Chondrocyte (in vitro differentiated cells): ENCODE measurements at regions not wholly inside any gene's neighbourhood (a gene's known extent, or its start where the extent isn't known, plus 50 kb on each side); places are given as distances from the start of the nearest gene placed in this dataset.

ENCODE experiments used
- DNase-seq: peaks from one replicate; pipeline ENCODE4 v3.0.0; 2021; ENCODE audit warnings: mixed read lengths, low spot score
- H3K27ac Mint-ChIP-seq: one replicate; pipeline ENCODE4 v1.8.0; 2021; ENCODE audit warnings: mild to moderate bottlenecking, moderate library complexity, mixed read lengths; ENCODE audit not compliant: unreplicated experiment
- H3K27me3 Mint-ChIP-seq: 2 replicates; pipeline ENCODE4 v1.8.0; 2021; ENCODE audit warnings: low read depth, mixed read lengths
- H3K36me3 Mint-ChIP-seq: 2 replicates; pipeline ENCODE4 v1.8.0; 2021; ENCODE audit warnings: low read depth, mixed read lengths
- H3K4me1 Mint-ChIP-seq: 2 replicates; pipeline ENCODE4 v1.8.0; 2021; ENCODE audit warnings: low read depth, mild to moderate bottlenecking, mixed read lengths
- H3K4me3 Mint-ChIP-seq: one replicate; pipeline ENCODE4 v1.8.0; 2021; ENCODE audit warnings: mild to moderate bottlenecking, moderate library complexity, mixed read lengths; ENCODE audit not compliant: unreplicated experiment
- H3K9me3 Mint-ChIP-seq: 2 replicates; pipeline ENCODE4 v1.8.0; 2021; ENCODE audit warnings: low read depth, mixed read lengths
- CTCF ChIP-seq: fragments of 200-600 bp; sonication (generic); IDR thresholded peaks from 2 replicates; pipeline ENCODE4 v1.5.0; 2021; ENCODE audit warnings: antibody characterized with exemption, mild to moderate bottlenecking, moderate library complexity

DNA sequence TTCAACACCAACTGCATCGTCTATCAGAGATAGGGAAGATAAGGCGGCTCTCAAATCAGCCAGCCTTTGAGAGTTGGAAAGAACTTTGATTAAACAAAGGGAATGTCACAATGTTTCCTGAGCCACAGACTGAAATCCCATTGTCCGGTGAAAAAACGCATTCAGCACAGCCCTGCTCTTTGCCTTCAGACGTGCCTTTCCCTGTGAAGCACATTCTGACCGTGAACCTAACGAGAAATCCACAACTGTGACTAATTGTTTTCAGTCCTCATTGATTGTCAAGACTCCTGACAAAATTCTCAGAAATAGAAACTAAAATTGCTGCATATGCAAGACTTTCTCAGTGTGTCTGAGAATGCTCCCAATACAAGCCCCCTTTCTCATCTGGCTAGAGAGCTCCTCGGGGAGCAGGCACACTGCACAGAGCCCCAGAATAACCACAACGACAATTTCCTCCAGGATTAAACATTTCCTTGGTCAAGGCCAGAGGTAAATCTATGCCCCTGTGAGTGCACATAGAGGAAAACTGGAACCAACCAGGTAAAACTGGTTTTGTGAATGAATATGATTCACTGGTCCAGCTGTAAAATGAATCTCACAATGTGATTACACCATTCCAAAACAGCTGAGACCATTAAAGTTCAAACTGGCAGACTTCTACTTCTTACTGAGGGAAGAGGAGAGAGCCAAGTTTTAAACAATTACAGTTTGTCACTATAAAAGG lies 561.9 kb upstream of the ID2 start:
- TF ChIP-seq CTCF, result no peak
- H3K27me3 Mint-ChIP-seq, result no peaks in the 10 kb centered on the region
- no peak overlapping the region for H3K4me3 Mint-ChIP-seq
- H3K36me3 Mint-ChIP-seq, result no peaks in the 10 kb centered on the region
- peak overlapping the region; percentile 90 for H3K27ac Mint-ChIP-seq
- peaks cover 39% of the 10 kb centered on the region for H3K4me1 Mint-ChIP-seq
- DNase-seq, result no peak
- H3K9me3 Mint-ChIP-seq, result no peaks in the 10 kb centered on the region

DNA sequence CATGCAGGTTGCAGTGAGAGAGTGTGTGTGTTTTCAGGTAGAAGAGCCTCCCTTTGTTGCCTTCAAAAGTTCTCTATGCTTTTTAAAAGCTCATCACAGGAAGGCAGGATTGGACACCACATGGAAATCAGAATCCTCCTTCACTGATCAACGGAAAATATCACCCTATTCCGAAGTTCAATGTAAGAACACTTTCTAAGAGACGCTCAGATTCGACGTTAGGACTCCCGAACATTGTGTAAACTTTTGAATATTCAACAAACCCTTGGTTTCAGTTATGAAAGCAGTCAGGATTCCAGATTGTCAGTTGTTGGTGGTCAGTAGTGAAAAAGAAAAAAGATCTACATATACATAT lies 561.4 kb upstream of the ID2 start:
- Mint-ChIP-seq H3K36me3 (no peaks in the 10 kb centered on the region), H3K27ac (peak overlapping the region; percentile 90), H3K4me3 (no peak overlapping the region), H3K4me1 (peaks cover 39% of the 10 kb centered on the region), H3K27me3 (no peaks in the 10 kb centered on the region), H3K9me3 (no peaks in the 10 kb centered on the region)
- TF ChIP-seq CTCF, result no peak
- DNase-seq, result no peak

- DNase-seq, result no peak
- no peak for TF ChIP-seq CTCF
- Mint-ChIP-seq H3K4me1 (peaks cover 39% of the 10 kb centered on the region), H3K36me3 (no peaks in the 10 kb centered on the region), H3K9me3 (no peaks in the 10 kb centered on the region), H3K27me3 (no peaks in the 10 kb centered on the region), H3K4me3 (no peak overlapping the region), H3K27ac (peak overlapping the region; percentile 90)
These were observed 560.6 kb upstream of the ID2 start for GRCh38 chr2:8121022-8121825.

GRCh38 chr2:8121826-8122513 lies 559.9 kb upstream of the ID2 start:
- H3K4me3 Mint-ChIP-seq, result no peak overlapping the region
- TF ChIP-seq CTCF, result no peak
- no peaks in the 10 kb centered on the region for H3K9me3 Mint-ChIP-seq
- H3K36me3 Mint-ChIP-seq, result no peaks in the 10 kb centered on the region
- no peak for DNase-seq
- H3K27me3 Mint-ChIP-seq, result no peaks in the 10 kb centered on the region
- H3K27ac Mint-ChIP-seq, result peak overlapping the region; percentile 90
- peaks cover 39% of the 10 kb centered on the region for H3K4me1 Mint-ChIP-seq

DNA sequence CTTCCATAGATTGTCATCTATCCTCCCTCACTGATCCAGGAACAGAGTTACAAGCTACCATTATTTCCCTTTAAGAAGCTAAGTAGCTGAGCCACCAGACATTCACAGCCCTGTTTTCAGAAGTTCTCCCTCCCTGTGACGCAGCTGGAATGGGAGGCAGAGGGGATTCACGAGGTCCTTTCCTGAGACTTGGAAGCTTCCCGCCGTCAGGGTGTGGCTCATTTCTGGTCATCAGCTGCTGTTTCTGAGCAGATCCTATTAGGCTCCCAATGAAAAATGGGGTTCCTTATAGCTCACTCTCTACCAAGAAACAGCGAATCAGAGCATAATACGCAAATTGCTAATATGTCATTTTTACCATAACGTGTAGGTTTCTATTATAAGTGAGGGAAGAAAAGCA lies 559.3 kb upstream of the ID2 start:
- no peak for DNase-seq
- H3K9me3 Mint-ChIP-seq, result peaks cover 2% of the 10 kb centered on the region
- no peak for TF ChIP-seq CTCF
- H3K27ac Mint-ChIP-seq, result peak overlapping the region; percentile 90
- no peaks in the 10 kb centered on the region for H3K36me3 Mint-ChIP-seq
- H3K4me3 Mint-ChIP-seq, result no peak overlapping the region
- H3K27me3 Mint-ChIP-seq, result no peaks in the 10 kb centered on the region
- H3K4me1 Mint-ChIP-seq, result peaks cover 39% of the 10 kb centered on the region
